HEK293 (cell line): ENCODE measurements at regions not wholly inside any gene's neighbourhood (a gene's known extent, or its start where the extent isn't known, plus 50 kb on each side); places are given as distances from the start of the nearest gene placed in this dataset.

ENCODE experiments used
- TF ChIP-seq, protein P1 (sequence below): fragments of 450-650 bp; formaldehyde crosslinking; IDR thresholded peaks from 2 replicates; pipeline ENCODE4 v1.5.1; 2017; ENCODE audit warnings: missing biosample characterization, missing genetic modification characterization

DNA sequence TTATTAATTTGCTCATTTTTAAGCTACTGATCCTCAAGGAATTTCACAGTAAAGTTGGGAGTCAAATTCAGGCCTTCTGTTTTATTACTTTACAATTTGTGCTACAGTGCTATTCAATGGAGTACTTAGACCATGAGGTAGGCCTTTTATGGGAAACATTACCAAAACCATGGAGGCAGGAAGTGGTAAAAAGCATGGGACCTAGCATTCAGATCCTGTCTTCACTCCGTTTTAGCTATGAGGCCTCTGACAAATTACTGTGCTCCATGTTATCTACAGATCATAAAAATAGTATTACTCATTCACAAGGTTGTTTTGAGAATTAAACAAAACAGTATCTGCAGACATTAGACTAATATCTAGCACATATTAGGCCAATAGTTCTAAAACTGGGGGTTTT lies 140.6 kb upstream of the SLITRK3 start (continued):
- TF ChIP-seq, protein P1, sequence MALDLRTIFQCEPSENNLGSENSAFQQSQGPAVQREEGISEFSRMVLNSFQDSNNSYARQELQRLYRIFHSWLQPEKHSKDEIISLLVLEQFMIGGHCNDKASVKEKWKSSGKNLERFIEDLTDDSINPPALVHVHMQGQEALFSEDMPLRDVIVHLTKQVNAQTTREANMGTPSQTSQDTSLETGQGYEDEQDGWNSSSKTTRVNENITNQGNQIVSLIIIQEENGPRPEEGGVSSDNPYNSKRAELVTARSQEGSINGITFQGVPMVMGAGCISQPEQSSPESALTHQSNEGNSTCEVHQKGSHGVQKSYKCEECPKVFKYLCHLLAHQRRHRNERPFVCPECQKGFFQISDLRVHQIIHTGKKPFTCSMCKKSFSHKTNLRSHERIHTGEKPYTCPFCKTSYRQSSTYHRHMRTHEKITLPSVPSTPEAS (tag by site-specific recombination), result no peak
